NB4 (cell line): ENCODE measurements at regions not wholly inside any gene's neighbourhood (a gene's known extent, or its start where the extent isn't known, plus 50 kb on each side); places are given as distances from the start of the nearest gene placed in this dataset.

Experiments
- CTCF ChIP-seq: IDR thresholded peaks from one replicate; pipeline ENCODE4 v1.5.1; 2012; ENCODE audit warnings: low read depth, low read length
- MYC ChIP-seq: IDR thresholded peaks from 2 replicates; pipeline ENCODE4 v1.6.1; 2011; ENCODE audit warnings: low read depth, low read length

DNA sequence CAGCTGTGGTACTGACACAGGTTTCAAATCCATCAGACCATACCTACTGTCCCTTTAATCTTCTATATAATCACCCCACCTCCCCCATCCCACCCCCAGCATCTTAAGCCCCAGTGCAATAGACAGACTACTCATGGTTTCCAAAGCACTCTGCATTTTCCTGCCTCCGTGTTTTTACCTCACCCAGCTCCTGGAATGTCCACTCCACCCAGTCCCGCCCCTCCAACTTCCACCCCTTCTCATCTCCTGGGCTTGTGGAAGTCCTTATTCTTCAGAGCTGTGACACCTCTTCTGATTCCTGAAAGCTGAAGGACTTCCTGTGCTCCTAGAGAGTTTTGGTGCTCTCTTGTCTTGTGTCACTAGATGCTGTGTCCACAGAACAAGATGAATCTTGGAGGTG, 94.3 kb downstream of the EFNB1 start:
- no peak for TF ChIP-seq CTCF
- TF ChIP-seq MYC: no peak
